GM19372 (cell line): ENCODE measurements at regions not wholly inside any gene's neighbourhood (a gene's known extent, or its start where the extent isn't known, plus 50 kb on each side); places are given as distances from the start of the nearest gene placed in this dataset.

ENCODE experiments used
- ATAC-seq: cut with Tn5 transposase; IDR thresholded peaks from one replicate; pipeline ENCODE4 v1.9.1; 2021; ENCODE audit warnings: mild to moderate bottlenecking, low read depth, moderate library complexity; ENCODE audit not compliant: unreplicated experiment

DNA sequence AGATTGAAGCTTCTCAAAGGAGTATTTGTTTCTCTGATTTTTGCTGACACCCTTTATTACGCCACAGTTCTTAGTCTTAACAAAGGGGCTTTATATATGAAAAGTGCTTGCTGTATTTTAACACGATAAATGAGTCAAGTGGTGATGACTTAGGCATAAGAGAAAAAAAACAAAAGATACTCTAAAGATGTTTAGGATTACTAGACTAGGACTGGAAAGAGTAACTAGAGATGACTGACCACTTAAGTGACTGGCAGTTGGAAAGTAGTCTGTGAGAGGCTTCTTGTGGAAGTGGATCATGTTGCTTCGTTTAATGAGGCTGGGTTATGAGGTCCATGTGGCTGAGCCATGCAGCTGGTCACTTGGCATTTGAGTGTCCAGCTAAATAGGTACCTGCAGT lies 69.4 kb upstream of the ACTBL2 start:
- ATAC-seq = no peak

DNA sequence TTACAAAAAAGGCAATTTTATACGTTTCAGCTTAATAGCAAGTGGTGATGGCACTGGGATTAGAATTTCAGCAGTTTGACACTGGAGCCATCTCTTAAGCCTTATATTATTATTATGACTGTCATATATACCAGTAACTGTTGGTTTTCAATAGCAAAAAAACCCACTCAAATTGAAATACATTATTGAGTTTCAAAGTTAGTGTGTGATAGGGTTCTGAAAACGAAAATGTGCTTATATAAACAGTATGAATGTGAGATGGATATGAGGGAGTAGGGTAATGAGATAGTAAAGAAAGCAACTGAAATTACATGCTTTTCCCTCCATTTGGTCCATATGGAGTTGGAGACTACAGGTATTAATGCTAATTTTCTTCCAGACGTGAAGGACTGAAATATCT lies 68.6 kb upstream of the ACTBL2 start:
- no peak for ATAC-seq

DNA sequence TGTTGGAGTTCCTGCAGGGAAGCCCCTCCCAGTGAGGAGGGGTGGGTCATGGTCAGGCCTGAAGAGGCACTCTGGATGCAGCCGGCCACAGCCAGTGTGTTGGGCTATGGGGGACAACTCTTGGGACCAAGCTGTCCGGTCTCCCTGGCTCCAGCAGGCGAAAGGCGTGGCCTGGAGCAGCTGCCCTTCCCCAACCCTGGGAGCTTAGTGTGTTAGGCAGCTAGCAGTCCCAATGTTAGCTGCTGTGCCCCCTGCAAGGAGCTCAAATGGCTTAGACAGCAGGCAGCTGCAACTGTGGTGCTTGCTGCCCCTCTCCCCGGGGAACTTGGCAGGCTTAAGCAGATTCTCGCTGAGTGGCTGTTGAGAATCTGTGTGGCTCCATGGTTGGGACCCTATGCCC lies 67.5 kb upstream of the ACTBL2 start:
- ATAC-seq = no peak

DNA sequence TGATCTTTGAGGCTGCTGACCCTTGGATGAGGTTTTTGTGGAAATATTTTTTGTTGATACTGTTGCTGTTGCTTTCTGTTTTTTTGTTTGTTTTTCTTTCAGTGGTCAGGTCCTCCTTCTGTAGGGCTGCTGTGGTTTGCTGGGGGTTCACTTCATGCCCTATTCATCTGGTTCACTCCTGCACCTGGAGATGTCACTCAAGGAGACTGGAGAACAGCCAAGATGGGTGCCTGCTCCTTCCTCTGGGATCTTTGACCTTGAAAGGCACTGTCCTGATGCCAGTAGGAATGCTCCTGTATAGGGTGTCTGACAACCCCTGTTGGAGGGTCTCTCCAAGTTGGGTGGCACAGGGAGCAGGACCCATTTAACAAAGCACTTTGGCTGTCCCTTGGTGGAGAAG lies 67.0 kb upstream of the ACTBL2 start:
- ATAC-seq = no peak

DNA sequence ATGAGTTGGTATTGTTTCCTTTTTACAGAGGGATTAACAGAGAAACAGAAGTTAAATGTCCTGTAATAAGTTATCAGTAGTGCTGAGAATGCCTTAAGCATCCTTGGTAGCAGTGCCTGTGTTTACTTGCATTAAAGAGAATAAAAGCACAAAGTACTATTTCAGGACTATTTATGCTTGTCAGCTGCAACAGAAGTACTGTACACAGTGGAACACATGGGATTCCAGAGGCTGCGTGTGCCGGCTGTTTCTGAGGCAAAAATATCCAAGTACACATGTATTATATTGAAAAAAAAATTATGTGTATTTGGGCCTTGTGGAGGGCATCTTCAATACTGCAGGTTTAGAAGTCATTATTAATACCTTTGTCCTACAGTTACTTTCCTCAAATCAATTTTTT lies 58.2 kb upstream of the ACTBL2 start:
- ATAC-seq = no peak

DNA sequence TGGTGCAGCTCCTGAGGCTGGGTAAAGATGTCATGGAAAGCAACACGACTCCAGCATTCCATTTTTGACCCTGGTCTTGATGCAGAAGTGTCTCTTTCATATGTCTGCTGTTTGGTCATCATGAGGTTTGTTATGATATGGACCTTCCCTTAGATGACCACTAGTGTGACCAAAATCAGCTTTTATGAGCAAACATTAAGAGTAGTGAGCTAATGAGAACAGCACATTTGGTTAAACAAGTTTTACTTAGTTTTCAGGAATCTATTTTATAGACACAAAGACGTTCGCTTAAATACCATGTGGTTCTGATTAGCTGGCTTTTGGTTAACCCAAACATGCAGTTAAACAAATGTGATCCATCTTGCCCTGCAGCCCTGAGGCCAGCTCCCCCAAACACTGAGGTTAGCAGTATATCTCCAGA lies 56.7 kb upstream of the ACTBL2 start:
- no peak for ATAC-seq

DNA sequence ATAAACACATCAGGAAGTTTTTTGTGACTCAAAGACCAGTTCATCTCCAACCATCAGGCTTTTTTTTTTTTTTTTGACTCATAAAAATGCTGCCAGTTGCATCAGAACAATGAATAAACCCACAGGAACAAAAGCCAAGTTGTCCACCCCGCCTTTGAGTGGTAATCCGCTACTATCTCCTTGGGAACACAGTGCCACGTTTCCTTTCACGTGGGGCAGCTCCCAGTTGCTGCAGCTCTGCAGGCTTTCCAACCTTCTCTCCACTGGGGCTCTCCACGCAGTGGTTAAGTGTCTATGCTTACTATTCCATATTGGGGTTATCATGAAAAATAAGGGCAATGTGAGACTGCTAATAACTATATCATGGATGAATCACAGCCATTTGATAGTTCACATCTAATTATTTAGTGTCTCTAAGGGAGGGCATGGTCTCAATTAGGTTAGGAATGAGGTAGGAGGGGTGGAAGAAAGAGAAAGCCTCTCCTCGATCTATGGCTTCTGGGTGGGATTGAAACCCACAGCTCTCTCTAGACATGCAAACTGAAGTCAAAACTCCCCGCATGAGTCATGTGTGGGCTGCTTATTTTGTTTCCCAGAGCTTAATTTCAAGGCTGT lies 55.8 kb upstream of the ACTBL2 start:
- ATAC-seq = no peak

DNA sequence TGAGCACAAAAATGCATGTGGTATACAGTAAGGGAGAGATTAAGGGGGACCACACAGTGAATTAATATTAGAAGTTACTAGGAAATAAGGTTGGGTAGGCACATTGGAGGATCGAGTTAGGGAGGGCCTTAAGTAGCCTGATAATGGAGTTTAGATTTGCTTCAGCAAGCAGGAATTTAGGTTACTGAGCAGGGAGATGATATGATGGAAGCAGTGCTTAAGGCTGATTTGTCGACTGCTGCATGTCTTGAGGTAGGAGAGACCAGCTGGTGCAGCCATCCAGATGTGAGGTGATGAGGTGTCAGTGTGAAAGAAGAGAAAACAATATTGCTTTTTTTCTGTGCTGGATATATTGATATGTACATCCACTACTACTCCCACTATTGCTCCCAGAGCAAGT lies 55.2 kb upstream of the ACTBL2 start:
- no peak for ATAC-seq

DNA sequence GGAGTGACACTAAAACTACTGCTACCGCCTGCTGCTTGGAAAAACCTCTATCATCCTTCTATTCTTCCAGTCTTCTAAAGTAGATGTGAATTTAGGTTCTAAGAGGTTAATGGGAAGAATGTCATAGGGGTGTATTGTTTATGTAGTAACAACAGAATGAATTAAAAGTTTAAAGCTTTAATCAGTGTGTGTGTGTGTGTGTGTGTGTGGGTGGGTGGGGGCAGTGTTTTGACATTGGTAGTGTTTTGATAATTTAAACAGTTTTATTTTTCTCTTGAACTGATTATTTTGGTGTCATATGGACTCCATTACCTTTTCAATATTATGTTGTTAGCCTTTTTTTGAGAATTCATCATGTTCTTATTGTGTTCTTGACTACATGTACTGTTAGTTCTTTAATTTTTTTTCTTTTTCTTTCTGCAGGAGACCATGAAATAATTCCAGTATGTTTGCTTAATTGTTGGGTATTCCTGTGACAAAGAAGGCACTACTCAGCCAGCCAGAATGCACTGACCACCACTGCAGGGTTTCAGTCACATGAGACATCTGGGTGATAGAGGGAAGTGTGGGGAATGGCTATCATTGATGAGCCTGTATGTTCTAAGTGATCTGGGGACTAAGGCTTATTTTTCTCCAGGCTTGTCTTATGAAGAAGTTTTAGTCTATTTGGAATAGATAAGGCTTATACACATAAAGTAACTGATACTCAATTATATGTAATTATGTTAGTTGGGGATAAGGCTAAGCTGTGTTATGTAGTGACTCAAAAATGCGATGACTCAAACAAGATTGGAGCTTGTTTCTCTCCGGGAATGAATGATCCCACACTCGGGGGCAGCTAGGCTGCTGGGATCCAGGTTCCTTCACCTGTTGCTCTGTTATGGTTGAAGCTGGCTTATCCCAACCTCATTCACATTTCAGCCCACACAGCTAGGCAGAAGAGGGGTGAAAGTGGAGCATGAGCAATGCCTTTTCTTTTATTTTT lies 50.2 kb upstream of the ACTBL2 start:
- ATAC-seq = no peak
